ENCODE measurements at regions not wholly inside any gene's neighbourhood (a gene's known extent, or its start where the extent isn't known, plus 50 kb on each side); places are given as distances from the start of the nearest gene placed in this dataset.
"Not testable (repeated sequence)": the region's sequence is repeated elsewhere in the genome, so short reads cannot be mapped to it uniquely, and the experiment has no call there.

DNA sequence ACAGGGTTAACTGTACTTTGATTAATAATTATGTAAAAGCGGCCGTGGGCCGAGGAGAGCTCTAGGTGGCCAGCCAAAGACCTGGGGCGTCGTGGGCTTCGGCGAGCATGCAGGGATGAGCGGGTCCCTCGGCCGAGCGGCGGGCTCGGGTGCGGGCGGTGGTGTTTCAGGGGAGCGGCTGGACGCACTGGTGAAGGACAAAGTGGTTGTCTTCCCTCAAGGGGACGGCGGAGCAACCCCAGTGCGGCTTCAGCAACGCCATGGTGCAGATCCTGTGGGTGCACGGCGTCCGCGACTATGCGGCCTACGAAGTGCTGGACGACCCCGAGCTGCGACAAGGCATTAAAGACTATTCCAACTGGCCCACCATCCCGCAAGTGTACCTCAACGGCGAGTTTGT lies 103.0 kb upstream of the C1GALT1C1 start:
- DNase-seq (ENCODE audit: low read depth), result no peak
- TF ChIP-seq CTCF (conservative IDR thresholded peaks at IDR 0.05; ENCODE audit: low read depth, low read length), result no peak
- H3K4me3 ChIP-seq (ENCODE audit: low read depth, low read length), result no peak overlapping the region

GRCh38 chrX:120732461-120732860 lies 102.6 kb upstream of the C1GALT1C1 start:
- no peak for DNase-seq (ENCODE audit: low read depth)
- TF ChIP-seq CTCF (conservative IDR thresholded peaks at IDR 0.05; ENCODE audit: low read depth, low read length), result no peak
- H3K4me3 ChIP-seq (ENCODE audit: low read depth, low read length), result no peak overlapping the region

DNA sequence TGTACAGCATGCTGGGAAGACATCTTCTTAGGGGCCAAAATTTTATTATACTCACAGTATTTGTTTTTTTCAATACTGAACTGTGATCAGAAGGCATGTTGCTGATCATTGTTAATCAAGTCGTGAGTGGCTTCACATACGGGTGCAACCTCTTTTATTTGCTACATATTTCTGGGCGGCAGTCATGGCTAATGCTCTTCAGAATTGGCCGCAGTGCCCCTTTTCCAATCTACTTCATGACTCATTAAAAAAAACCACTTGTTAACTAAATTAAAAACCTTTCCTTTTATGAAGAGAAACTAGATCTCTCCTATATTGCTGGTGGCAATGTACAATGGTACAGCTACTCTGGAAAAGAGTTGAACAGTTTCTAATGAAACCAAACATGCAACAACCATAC lies 101.5 kb upstream of the C1GALT1C1 start:
- H3K4me3 ChIP-seq (ENCODE audit: low read depth, low read length), result no peak overlapping the region
- DNase-seq (ENCODE audit: low read depth), result no peak
- TF ChIP-seq CTCF (conservative IDR thresholded peaks at IDR 0.05; ENCODE audit: low read depth, low read length), result no peak

- DNase-seq (ENCODE audit: low read depth); H3K4me3 ChIP-seq (ENCODE audit: low read depth, low read length): not testable (repeated sequence)
Measured at GRCh38 chrX:120729506-120730255, 99.8 kb upstream of the C1GALT1C1 start.

DNA sequence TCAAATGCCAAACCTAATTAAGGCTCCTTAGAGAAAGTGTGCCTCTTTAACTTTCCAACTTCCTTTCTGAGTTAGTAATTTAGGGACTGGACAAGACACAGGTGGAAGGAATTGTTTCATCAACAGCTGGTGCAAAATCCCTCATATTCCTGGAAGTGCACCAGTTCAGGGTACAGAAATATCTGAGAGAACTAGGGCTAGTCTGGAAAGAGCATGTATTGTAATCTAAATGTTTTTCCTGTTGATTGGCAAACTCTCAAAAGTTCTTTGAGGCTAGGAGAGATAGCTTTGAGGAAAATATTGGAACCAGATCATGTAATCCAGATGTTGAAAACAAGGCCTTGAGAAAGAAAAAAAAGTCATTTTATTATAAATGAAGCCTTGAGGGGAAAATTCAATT lies 98.1 kb upstream of the C1GALT1C1 start:
- no peak for DNase-seq (ENCODE audit: low read depth)
- no peak overlapping the region for H3K4me3 ChIP-seq (ENCODE audit: low read depth, low read length)
- TF ChIP-seq CTCF (conservative IDR thresholded peaks at IDR 0.05; ENCODE audit: low read depth, low read length), result no peak

DNA sequence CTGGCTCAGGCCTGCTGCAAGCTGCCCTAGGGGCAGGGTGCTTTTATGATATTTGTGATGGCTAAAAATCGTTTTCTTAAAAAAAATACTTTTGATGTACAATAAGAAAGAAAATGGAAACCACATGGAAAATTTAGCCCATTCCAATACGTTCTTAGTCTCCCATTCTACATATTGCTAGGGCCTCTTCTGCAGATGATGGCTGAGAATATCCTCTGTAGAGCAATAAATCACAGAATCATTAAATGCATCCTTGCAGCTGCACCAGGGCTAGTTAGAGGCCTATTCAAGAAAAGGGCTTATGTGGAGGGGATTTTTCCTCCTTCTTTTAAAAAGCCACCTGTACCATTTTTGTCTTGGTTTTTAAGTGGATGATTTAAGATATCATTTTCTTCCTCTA lies 97.6 kb upstream of the C1GALT1C1 start:
- DNase-seq (ENCODE audit: low read depth), result no peak
- TF ChIP-seq CTCF (conservative IDR thresholded peaks at IDR 0.05; ENCODE audit: low read depth, low read length), result no peak
- H3K4me3 ChIP-seq (ENCODE audit: low read depth, low read length), result no peak overlapping the region

- TF ChIP-seq CTCF (conservative IDR thresholded peaks at IDR 0.05; ENCODE audit: low read depth, low read length), result no peak
- no peak for DNase-seq (ENCODE audit: low read depth)
- no peak overlapping the region for H3K4me3 ChIP-seq (ENCODE audit: low read depth, low read length)
Measured at GRCh38 chrX:120726294-120726693, 96.4 kb upstream of the C1GALT1C1 start.
